GM21717 (cell line): ENCODE measurements at regions not wholly inside any gene's neighbourhood (a gene's known extent, or its start where the extent isn't known, plus 50 kb on each side); places are given as distances from the start of the nearest gene placed in this dataset.

ENCODE experiments used
- ATAC-seq: cut with Tn5 transposase; IDR thresholded peaks from one replicate; pipeline ENCODE4 v1.9.1; 2021; ENCODE audit warnings: mild to moderate bottlenecking, moderate library complexity; ENCODE audit not compliant: unreplicated experiment

DNA sequence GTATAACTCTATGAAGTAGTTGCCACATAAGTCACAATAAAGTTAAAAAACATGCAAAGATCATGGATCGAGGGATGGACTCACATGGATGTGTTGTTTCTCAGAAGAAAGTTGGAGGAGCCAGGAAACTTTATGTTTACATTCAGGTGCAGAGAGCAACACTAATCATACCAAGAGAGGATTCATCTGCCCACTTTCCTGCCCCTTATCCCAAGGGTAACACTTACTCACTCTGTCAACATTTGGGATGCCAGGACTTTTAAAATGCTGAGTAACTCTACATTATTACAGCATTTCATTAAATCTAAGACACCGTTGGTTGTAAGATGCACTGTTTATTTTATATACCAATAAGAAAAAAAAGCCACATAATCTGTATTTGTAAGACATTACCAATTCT, 170.4 kb downstream of the KCNE4 start:
- ATAC-seq = no peak

DNA sequence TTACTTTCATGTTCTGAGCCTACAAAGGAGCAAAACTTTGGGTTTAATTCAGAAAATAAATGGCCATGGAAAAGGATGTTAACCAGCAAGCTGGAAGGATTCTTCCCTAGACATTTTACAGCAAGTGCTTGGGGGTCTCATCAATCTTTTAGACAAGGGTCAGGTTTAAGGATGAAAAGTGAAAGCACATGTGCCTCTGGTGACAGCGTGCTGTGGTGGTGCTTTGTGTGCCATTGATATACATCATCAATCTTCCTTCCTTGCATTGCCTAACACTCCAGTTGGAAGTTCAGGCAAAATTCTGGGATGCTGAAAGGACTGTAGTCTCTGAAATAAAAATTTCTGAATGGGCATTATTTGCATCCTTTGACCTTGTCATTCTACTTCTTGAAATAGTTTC, 171.2 kb downstream of the KCNE4 start:
- ATAC-seq = no peak

DNA sequence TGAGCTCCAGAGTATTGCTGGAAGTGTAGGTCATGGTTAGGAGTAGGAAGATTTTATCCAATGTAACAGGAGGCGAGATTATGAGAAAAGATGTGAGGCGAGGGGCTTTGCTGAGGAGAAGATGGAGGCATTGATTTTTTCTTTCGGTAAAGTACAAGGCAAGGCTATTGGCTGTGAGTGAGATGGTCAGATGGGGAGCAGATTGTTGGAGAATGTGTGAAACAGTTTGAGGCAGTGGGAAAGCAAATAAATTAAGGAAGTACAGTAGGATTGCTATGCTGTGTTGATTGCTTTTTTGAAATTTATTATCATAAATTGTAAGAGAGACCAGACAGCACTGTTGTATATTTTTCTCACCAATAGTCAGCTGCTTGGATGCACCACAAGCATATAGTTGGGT, 173.3 kb downstream of the KCNE4 start:
- ATAC-seq = no peak

DNA sequence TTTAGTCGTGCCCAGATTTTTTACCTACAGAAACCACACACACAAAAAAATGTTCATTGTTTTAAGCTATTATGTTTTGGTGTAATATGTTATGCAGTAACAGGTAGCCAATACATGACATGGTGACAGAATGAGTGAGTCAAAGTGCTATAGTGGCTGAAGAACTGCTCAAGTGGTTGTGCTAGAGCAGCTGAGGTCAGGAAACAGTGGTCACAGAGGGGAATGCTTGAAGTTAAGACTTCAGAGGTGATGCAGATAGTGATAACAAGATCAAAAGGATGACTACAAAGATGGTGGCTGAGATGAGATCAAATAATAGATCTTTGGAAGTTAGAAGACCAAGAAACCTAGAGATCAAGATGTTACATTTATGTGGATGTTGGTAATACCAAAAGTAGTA, 174.3 kb downstream of the KCNE4 start:
- ATAC-seq = no peak

GRCh38 chr2:223227338-223227737, 175.3 kb downstream of the KCNE4 start:
- ATAC-seq = no peak

- no peak for ATAC-seq
Measured at GRCh38 chr2:223228871-223229270, 176.9 kb downstream of the KCNE4 start.

DNA sequence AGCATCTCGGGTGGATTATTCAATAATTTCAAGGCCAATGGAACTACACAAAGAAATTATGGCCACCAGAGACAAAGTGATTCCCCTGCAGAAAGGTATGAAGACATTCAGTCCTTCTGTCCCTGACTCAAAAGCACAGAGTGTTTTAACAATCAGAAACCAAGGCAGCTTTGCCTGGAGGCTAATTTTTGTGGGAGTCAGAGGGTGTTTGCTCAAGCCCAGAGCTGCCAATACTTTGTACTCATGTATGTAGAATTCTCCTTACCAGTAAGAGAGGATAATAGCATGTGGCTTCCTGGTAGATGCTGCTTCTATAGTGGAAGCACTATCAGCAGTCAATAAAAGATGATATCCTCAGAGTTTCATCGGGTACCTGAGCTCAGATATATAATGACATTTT, 178.4 kb downstream of the KCNE4 start:
- no peak for ATAC-seq

DNA sequence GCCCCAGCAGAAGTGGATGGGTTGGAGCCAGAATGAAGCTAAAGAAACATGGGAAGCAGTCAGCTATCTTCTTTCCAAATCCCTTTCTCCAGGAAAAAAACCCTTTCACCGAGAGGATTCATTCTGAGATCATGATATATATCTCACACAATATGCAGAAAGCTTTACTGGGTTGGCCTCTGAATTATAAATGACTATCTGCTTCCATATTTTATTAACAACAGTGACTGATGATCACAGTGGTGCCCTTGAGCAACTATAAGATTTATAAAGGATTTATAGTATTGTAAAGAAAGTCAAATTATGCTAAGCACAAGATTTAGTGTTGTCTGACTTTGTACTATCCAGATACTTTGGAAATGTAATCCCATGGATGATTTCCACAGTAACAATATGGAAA, 180.3 kb downstream of the KCNE4 start:
- ATAC-seq = no peak

- ATAC-seq = no peak
Measured at GRCh38 chr2:223232896-223233295, 180.9 kb downstream of the KCNE4 start.

- no peak for ATAC-seq
Measured at GRCh38 chr2:223235986-223236385, 184.0 kb downstream of the KCNE4 start.

DNA sequence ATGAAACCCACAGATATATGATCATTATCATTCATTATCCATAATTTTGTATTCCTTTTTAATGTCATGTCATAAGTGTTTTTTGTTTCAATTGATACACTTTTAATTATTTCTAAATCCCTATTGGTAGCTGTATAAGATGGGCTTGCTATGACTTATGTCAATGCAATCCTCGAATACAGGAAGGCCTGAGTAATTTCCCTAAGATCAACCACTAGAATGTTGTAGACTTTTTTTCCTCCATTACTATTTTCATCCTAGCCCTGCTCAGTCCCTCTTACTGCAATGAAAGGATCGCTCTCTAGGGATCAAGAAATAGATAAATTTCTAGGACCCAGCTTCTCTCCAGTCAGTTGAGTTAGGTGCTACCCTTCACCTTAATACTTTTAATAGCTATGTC, 186.3 kb downstream of the KCNE4 start:
- no peak for ATAC-seq

DNA sequence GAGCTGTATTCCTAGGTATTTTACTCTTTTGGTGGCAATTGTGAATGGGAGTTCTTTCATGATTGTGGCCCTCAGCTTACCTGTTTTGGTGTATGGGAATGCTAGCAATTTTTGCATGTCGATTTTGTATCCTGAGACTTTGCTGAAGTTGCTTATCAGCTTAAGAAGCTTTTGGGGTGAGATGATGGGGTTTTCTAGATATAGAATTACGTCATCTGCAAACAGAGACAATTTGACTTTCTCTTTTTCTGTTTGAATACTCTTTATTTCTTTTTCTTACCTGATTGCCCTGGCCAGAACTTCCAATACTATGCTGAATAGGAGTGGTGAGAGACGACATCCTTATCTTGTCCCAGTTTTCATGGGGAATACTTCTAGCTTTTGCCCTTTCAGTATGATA, 191.2 kb downstream of the KCNE4 start:
- ATAC-seq = no peak

DNA sequence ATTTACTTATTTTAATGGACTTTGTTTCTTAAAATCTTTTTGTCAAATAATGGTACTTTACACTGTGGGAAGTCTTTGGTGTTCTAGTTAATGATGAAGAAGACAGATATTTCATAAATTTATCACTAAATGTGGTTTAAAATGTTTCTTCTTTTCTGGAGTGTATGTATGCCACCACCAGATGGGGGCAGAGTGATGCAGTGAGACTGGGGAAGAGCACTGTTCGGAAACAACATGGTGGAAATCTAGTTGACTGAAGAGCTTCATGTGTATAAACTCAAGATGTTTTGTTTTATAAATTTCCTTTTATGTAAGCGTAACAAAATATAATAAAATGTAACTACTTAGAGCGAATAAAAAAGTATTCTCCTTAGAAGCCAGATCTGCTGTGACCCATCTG, 195.1 kb downstream of the KCNE4 start:
- no peak for ATAC-seq

DNA sequence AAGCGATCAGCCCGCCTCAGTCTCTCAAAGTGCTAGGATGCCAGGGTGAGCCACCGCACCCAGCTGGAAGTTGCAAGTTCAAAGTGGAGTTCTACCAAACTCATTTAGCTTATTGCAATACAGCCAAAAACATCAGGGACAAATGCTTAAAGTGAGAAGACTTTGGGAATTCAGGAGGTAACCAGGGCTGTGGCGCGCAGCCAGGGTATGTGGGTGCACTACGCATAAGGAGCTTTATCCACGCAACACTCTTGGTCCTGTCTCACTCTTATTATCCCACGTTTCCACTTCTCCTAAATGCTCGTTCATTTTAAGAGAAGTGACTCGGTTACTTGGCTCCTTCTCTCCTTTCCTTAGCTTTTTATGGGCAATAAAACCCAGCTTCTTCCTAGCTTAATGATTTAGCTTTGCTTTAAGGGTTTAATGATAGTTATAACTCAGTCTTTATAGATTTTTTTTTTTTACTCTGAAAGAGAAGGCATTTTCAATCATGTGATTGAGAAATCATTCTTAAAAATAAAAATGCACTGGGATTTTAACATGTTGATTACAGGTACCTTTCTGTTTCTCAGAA, 199.8 kb downstream of the KCNE4 start:
- no peak for ATAC-seq

DNA sequence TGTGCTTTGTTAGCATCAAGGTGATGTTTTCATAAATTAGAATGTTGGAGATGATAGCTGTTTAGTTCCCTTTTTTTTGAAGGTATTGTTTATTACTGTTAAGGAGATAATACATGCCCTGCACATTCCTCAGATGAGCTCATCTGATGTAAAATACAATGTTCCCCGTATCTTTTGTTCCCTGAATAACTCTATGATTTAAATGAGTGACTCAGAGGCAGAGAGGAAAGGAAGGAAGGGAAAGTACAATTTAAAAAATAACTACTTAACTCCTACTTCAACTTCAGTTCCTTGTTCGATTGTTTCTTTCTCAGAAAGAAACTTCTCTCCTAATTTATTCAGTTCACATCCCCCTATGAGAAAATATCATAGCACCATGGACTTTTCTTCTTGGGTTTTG, 208.7 kb downstream of the KCNE4 start:
- ATAC-seq = no peak

- ATAC-seq = peak; percentile 69
Measured at GRCh38 chr2:223262946-223263345, 211.0 kb downstream of the KCNE4 start.

DNA sequence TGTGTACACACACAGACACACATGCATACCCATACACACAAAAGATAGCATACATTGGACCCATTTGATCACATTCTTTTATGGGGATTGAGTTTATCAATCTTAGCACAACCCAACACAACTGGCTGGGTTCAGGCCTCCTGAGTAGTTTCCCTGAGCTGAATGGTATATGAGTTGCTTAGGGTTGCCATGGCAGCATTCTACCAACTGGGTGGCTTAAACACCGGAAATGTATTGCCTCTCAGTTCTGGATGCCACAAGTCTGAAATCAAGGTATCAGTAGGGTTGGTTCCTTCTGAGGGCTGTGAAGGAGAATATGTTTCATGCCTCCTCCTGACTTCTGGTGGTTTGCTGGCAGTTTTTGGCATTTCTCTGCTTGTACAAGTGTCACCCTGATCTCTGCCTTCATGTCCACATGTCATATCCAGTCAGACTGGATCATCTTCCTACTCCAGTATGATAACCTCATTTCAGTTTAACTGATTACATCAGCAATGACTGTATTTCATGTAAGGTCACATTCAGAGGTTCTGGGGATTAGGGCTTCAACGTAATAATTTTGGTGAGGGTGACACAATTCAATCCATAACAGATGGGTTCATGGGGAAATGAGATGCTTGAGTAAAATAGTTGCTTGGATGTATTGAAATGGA, 212.7 kb downstream of the KCNE4 start:
- ATAC-seq = no peak

- ATAC-seq = no peak
Measured at GRCh38 chr2:223267160-223267951, 215.4 kb downstream of the KCNE4 start.

- no peak for ATAC-seq
Measured at GRCh38 chr2:223269386-223269785, 217.4 kb downstream of the KCNE4 start.

DNA sequence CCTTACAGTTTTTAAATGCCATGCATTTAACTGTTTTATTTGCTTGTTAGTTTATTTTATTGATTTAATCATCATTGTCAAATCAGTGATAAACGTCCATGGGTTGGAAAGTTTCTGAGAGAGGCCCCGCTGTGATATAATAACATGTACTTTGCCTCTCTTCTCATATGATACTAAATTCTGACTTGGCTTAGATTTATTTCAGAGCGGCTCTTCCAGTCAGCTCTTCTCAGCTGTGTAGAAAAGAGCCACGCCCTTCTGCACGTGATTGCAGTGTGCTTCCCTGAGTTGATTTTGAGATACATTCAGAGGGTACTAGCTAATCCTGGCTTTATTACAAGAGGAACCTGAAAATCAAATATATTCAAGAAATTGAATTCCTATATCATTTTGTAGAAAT, 218.6 kb downstream of the KCNE4 start:
- ATAC-seq = no peak

GRCh38 chr2:223273995-223274394, 222.0 kb downstream of the KCNE4 start:
- ATAC-seq = no peak

- ATAC-seq = no peak
Measured at GRCh38 chr2:223282221-223282620, 230.2 kb downstream of the KCNE4 start.
